ENCODE measurements at regions not wholly inside any gene's neighbourhood (a gene's known extent, or its start where the extent isn't known, plus 50 kb on each side); places are given as distances from the start of the nearest gene placed in this dataset.

DNA sequence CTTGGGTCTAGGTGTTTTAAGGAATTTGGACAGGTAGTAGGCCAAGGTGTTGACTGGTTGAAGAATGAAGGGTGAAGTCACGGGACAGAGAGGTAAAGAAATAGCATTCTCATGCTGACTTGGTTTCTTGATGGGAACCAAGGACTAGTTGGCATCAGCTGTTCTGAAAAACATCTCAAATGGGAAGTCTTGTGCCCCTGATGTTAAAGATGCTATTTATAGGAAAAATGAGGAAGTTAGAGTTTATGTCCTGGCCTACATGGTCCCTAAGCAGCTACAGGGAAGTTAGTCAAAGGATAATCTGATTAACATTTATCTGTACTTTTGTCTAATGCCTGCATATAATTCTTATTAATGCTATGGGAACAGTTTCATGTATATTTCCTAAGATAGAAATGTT, 262.4 kb downstream of the HHIPL2 start:
- no peaks in the 10 kb centered on the region for H3K27me3 ChIP-seq (replicated peaks in 1 of 4; ENCODE audit: control insufficient read depth in 3 of 4, extremely low read depth in 1 of 4, insufficient read depth in 3 of 4, low read length in 3 of 4)
- H3K9me3 ChIP-seq (ENCODE audit: insufficient read depth in 2 of 2, low read depth in 1 of 2, low read length in 1 of 2), result no peaks in the 10 kb centered on the region
- H3K9ac ChIP-seq (replicated peaks in 1 of 4; ENCODE audit: extremely low read depth in 1 of 4, low read depth in 3 of 4, low read length in 3 of 4), result no peak overlapping the region
- no peaks in the 10 kb centered on the region for H3K23me2 ChIP-seq (ENCODE audit: low read depth, low read length)
- ChIA-PET POLR2A (ENCODE audit: partially characterized antibody) (no interaction called here), CTCF (ENCODE audit: partially characterized antibody) (interaction anchor here (1.1 kb wide), 1 partner anchor 10 kb away, joined by 5 read pairs; no protein-coding TSS in a partner anchor)
- H2BK15ac ChIP-seq (ENCODE audit: low read length), result no peak overlapping the region
- no peak overlapping the region for H3K4me3 ChIP-seq (ENCODE audit: extremely low read depth in 1 of 4, insufficient read depth in 2 of 4, low read depth in 3 of 4, low read length in 4 of 4)
- WGBS, 2 experiments (ENCODE audit: extremely low coverage in 1 of 2, insufficient coverage in 1 of 2, insufficient read length in 1 of 2, insufficient replicate concordance in 2 of 2, low coverage in 1 of 2, low lambda C conversion rate in 2 of 2, missing lambda C conversion rate in 1 of 2), result 86% methylated on average over 1 of the region's 1 CpG; no CpG with 5 or more reads in 1 of the 2 experiments
- no peak for FAIRE-seq
- H3K56ac ChIP-seq (replicated peaks; ENCODE audit: insufficient read length, low read depth, low read length), result no peak overlapping the region
- H3K4ac ChIP-seq (replicated peaks; ENCODE audit: insufficient read length, low read depth, low read length), result no peak overlapping the region
- no peak overlapping the region for H2AK5ac ChIP-seq (ENCODE audit: low read depth, low read length)
- no peak overlapping the region for H3K18ac ChIP-seq (ENCODE audit: extremely low read depth, low read length)
- H2AFZ ChIP-seq (ENCODE audit: low read length), result no peak overlapping the region
- H3K14ac ChIP-seq (ENCODE audit: insufficient read length), result no peak overlapping the region
- H3K23ac ChIP-seq (ENCODE audit: insufficient read length), result no peak overlapping the region
- H2BK120ac ChIP-seq (replicated peaks; ENCODE audit: low read depth, low read length), result no peak overlapping the region
- H3K4me2 ChIP-seq (ENCODE audit: insufficient read depth in 1 of 2, low read depth in 2 of 2, low read length in 2 of 2), result no peak overlapping the region
- H2BK5ac ChIP-seq (ENCODE audit: low read depth, low read length), result no peak overlapping the region
- TF ChIP-seq POLR2AphosphoS5 (IDR thresholded peaks at IDR 0.05; ENCODE audit: low read depth, low read length), result no peak
- TF ChIP-seq SP4 (IDR thresholded peaks at IDR 0.05; ENCODE audit: low read length), result no peak
- no peak for TF ChIP-seq SAP30 (IDR thresholded peaks at IDR 0.05; ENCODE audit: insufficient read depth, insufficient replicate concordance, low read length)
- no peak for TF ChIP-seq KDM1A (IDR thresholded peaks at IDR 0.05; ENCODE audit: borderline replicate concordance, low read length)
- no peak for TF ChIP-seq RAD21 (IDR thresholded peaks at IDR 0.05 in 1 of 2, conservative IDR thresholded peaks at IDR 0.05 in 1 of 2; ENCODE audit: low read depth in 2 of 2, low read length in 2 of 2)
- TF ChIP-seq HDAC2 (IDR thresholded peaks at IDR 0.05; ENCODE audit: borderline replicate concordance in 1 of 2, low read depth in 2 of 2, low read length in 2 of 2), result no peak
- no peak for TF ChIP-seq CBX5 (IDR thresholded peaks at IDR 0.05; ENCODE audit: low read depth, low read length)
- TF ChIP-seq TAF7 (optimal IDR thresholded peaks at IDR 0.05; ENCODE audit: borderline replicate concordance, low read depth, low read length), result no peak
- no peak for TF ChIP-seq JUND (IDR thresholded peaks at IDR 0.05; ENCODE audit: low read length)
- no peak for TF ChIP-seq BRCA1 (IDR thresholded peaks at IDR 0.05; ENCODE audit: low read depth, low read length)
- no peak for TF ChIP-seq NRF1 (IDR thresholded peaks at IDR 0.05; ENCODE audit: low read depth, low read length)
- TF ChIP-seq TEAD4 (IDR thresholded peaks at IDR 0.05; ENCODE audit: low read depth, low read length), result no peak
- no peak for DNase-seq (ENCODE audit: low read depth in 1 of 2, low spot score in 2 of 2)
- no peak overlapping the region for H4K5ac ChIP-seq (ENCODE audit: insufficient read length, low read depth, low read length)
- no peak overlapping the region for H3K27ac ChIP-seq (ENCODE audit: low read depth, low read length)
- no peak overlapping the region for H2BK20ac ChIP-seq (ENCODE audit: low read length)
- no peaks in the 10 kb centered on the region for H3K36me3 ChIP-seq (ENCODE audit: control insufficient read depth in 2 of 4, insufficient read depth in 4 of 4, low read length in 3 of 4)
- H4K20me1 ChIP-seq (replicated peaks in 1 of 2; ENCODE audit: control insufficient read depth in 1 of 2, insufficient read depth in 2 of 2, low read length in 2 of 2), result no peaks in the 10 kb centered on the region
- no peak overlapping the region for H4K8ac ChIP-seq (ENCODE audit: extremely low read depth, insufficient read depth, low read length)
- no peaks in the 10 kb centered on the region for H3K79me1 ChIP-seq (ENCODE audit: low read depth, low read length)
- H4K91ac ChIP-seq (replicated peaks; ENCODE audit: insufficient read length, low read length), result no peak overlapping the region
- H3K79me2 ChIP-seq (ENCODE audit: control insufficient read depth in 1 of 2, insufficient read depth in 2 of 2, low read length in 2 of 2), result no peaks in the 10 kb centered on the region
- H3K4me1 ChIP-seq (replicated peaks in 1 of 4; ENCODE audit: control insufficient read depth in 3 of 4, insufficient read depth in 4 of 4, low read length in 3 of 4), result no peaks in the 10 kb centered on the region
- no peak overlapping the region for H2BK12ac ChIP-seq (ENCODE audit: low read depth, low read length)

Data from H1 (cell line).